ENCODE measurements at regions not wholly inside any gene's neighbourhood (a gene's known extent, or its start where the extent isn't known, plus 50 kb on each side); places are given as distances from the start of the nearest gene placed in this dataset.
"Not testable (repeated sequence)": the region's sequence is repeated elsewhere in the genome, so short reads cannot be mapped to it uniquely, and the experiment has no call there.

GRCh38 chr1:91098299-91098906 is 76.6 kb upstream of the ZNF644 start:
- peak; percentile 57 for DNase-seq (ENCODE audit: low spot score)

GRCh38 chr1:91095321-91095720 is 73.5 kb upstream of the ZNF644 start:
- DNase-seq (ENCODE audit: low spot score): not testable (repeated sequence)

- peak; percentile 83 for DNase-seq (ENCODE audit: low spot score)
Measured at GRCh38 chr1:91092503-91092902, 70.7 kb upstream of the ZNF644 start.

- DNase-seq (ENCODE audit: low spot score): peak; percentile 82
Measured at GRCh38 chr1:91091812-91092211, 70.0 kb upstream of the ZNF644 start.

- DNase-seq (ENCODE audit: low spot score): peak; percentile 57
Measured at GRCh38 chr1:91080650-91081049, 58.8 kb upstream of the ZNF644 start.

GRCh38 chr1:91078859-91079258 is 57.0 kb upstream of the ZNF644 start:
- DNase-seq (ENCODE audit: low spot score): no peak

GRCh38 chr1:91076834-91077233 is 55.0 kb upstream of the ZNF644 start:
- no peak for DNase-seq (ENCODE audit: low spot score)

GRCh38 chr1:91075233-91076135 is 53.6 kb upstream of the ZNF644 start:
- no peak for DNase-seq (ENCODE audit: low spot score)

GRCh38 chr1:91073299-91073698 is 51.5 kb upstream of the ZNF644 start:
- DNase-seq (ENCODE audit: low spot score): no peak

- DNase-seq (ENCODE audit: low spot score): no peak
Measured at GRCh38 chr1:91071838-91072237, 50.0 kb upstream of the ZNF644 start.
